ENCODE measurements at regions not wholly inside any gene's neighbourhood (a gene's known extent, or its start where the extent isn't known, plus 50 kb on each side); places are given as distances from the start of the nearest gene placed in this dataset.

DNA sequence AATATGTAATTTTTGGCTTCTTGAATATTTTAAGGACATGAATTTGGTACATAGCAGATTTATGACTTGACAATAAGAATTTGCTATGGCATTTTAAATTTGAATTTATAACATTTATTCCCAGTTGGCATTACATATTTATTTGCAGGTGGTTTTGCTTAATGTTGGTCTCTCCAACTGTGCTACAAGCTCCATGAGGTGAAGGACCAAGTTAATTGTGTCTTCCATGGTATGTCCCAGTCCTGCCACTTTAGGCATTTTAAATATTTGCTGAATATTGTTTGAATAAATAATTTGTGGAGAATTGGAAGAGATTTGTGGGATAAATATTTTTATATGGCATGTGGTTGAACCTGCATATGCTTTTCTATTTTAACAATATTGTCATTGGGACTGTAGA is 253.4 kb upstream of the RIOK2 start:
- TF ChIP-seq SIN3A (conservative IDR thresholded peaks at IDR 0.05 in 1 of 2, IDR thresholded peaks at IDR 0.05 in 1 of 2; ENCODE audit: low read depth in 1 of 2, low read length in 2 of 2), result no peak
- TF ChIP-seq, protein P1, sequence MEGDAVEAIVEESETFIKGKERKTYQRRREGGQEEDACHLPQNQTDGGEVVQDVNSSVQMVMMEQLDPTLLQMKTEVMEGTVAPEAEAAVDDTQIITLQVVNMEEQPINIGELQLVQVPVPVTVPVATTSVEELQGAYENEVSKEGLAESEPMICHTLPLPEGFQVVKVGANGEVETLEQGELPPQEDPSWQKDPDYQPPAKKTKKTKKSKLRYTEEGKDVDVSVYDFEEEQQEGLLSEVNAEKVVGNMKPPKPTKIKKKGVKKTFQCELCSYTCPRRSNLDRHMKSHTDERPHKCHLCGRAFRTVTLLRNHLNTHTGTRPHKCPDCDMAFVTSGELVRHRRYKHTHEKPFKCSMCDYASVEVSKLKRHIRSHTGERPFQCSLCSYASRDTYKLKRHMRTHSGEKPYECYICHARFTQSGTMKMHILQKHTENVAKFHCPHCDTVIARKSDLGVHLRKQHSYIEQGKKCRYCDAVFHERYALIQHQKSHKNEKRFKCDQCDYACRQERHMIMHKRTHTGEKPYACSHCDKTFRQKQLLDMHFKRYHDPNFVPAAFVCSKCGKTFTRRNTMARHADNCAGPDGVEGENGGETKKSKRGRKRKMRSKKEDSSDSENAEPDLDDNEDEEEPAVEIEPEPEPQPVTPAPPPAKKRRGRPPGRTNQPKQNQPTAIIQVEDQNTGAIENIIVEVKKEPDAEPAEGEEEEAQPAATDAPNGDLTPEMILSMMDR (IDR thresholded peaks at IDR 0.05; ENCODE audit: control extremely low read depth in 1 of 3, insufficient read depth in 1 of 3, low read depth in 1 of 3, low read length in 3 of 3), result no peak
- no peak for TF ChIP-seq CEBPB (IDR thresholded peaks at IDR 0.05; ENCODE audit: low read depth, low read length)
- no peak for TF ChIP-seq EGR1 (IDR thresholded peaks at IDR 0.05; ENCODE audit: borderline replicate concordance, low read depth, low read length)
- TF ChIP-seq TEAD4 (IDR thresholded peaks at IDR 0.05; ENCODE audit: low read depth, low read length), result no peak
- no peak for TF ChIP-seq RBBP5 (IDR thresholded peaks at IDR 0.05; ENCODE audit: borderline replicate concordance, low read depth, low read length)
- no peak for TF ChIP-seq GABPA (IDR thresholded peaks at IDR 0.05; ENCODE audit: borderline replicate concordance, insufficient read depth, low read length)
- TF ChIP-seq POLR2A (IDR thresholded peaks at IDR 0.05; ENCODE audit: control extremely low read depth in 1 of 2, low read depth in 2 of 2, low read length in 2 of 2), result no peak
- TF ChIP-seq KDM1A (IDR thresholded peaks at IDR 0.05; ENCODE audit: borderline replicate concordance, low read length), result no peak
- no peak for TF ChIP-seq NRF1 (IDR thresholded peaks at IDR 0.05; ENCODE audit: low read depth, low read length)
- no peak for TF ChIP-seq JUND (IDR thresholded peaks at IDR 0.05; ENCODE audit: low read length)

Data from H1 (cell line).